ENCODE measurements at regions not wholly inside any gene's neighbourhood (a gene's known extent, or its start where the extent isn't known, plus 50 kb on each side); places are given as distances from the start of the nearest gene placed in this dataset.

DNA sequence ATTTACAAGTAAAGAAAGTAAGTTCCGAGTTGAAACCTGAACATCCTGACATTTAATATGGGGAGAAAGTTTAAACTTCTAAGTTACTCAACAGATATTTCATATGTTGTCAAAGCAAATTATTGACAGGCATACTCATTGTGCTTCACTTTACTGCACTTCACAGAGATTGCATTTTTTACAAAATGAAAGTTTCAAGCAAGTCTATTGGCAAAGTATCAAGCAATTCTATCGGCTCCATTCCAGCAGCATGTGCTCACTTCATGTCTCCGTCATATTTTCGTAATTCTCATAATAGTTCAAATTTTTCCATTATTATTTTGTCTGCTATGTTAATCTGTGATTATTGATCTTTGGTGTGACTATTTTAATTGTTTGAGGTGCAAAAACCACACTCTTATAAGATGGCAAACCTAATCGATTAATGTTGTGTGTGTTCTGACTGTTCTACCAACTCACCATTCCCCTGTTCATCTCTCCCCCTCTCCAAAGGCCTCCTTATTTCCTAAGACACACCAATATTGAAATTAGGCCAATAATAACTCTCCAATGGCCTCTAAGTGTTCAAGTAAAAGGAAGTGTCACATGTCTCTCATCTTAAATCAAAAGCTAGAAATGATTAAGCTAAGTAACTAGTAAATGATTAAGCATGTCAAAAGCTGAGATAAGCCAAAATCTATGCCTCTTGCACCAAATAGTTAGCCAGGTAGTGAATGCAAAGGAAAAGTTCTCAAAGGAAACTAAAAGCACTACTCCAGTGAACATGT is 68.2 kb upstream of the BCL9 start:
- Histone ChIP-seq H3K9ac (ENCODE audit: low read depth in 1 of 2, low read length in 2 of 2) (peak overlapping the region in 1 of 2 donors; percentile 5), H3K9me3 (ENCODE audit: control insufficient read depth in 4 of 4, low read length in 3 of 4) (peaks cover 0 to 5% (median 0%) of the 10 kb centered on the region in 4 donors), H3K4me1 (ENCODE audit: control insufficient read depth in 4 of 4, insufficient read depth in 4 of 4, low read length in 3 of 4) (peaks cover 0 to 33% (median 13%) of the 10 kb centered on the region in 4 donors), H3K27ac (ENCODE audit: low read depth in 1 of 2, low read length in 2 of 2) (peak overlapping the region; percentile 35 to 68), H3K36me3 (ENCODE audit: control insufficient read depth in 4 of 4, insufficient read depth in 3 of 4, low read depth in 1 of 4, low read length in 3 of 4) (no peaks in the 10 kb centered on the region), H3K4me3 (ENCODE audit: low read depth in 1 of 3, low read length in 3 of 3) (peak overlapping the region in 2 of 3 donors; percentile 12 to 23), H3K27me3 (ENCODE audit: control insufficient read depth in 4 of 4, insufficient read depth in 4 of 4, low read length in 3 of 4) (no peaks in the 10 kb centered on the region)
- 30% methylated on average over 5 of the region's 5 CpGs for WGBS
- DNase-seq (ENCODE audit: low spot score) = no peak
- no peak for TF ChIP-seq RAD21 (IDR thresholded peaks at IDR 0.05)
- TF ChIP-seq, protein P1, sequence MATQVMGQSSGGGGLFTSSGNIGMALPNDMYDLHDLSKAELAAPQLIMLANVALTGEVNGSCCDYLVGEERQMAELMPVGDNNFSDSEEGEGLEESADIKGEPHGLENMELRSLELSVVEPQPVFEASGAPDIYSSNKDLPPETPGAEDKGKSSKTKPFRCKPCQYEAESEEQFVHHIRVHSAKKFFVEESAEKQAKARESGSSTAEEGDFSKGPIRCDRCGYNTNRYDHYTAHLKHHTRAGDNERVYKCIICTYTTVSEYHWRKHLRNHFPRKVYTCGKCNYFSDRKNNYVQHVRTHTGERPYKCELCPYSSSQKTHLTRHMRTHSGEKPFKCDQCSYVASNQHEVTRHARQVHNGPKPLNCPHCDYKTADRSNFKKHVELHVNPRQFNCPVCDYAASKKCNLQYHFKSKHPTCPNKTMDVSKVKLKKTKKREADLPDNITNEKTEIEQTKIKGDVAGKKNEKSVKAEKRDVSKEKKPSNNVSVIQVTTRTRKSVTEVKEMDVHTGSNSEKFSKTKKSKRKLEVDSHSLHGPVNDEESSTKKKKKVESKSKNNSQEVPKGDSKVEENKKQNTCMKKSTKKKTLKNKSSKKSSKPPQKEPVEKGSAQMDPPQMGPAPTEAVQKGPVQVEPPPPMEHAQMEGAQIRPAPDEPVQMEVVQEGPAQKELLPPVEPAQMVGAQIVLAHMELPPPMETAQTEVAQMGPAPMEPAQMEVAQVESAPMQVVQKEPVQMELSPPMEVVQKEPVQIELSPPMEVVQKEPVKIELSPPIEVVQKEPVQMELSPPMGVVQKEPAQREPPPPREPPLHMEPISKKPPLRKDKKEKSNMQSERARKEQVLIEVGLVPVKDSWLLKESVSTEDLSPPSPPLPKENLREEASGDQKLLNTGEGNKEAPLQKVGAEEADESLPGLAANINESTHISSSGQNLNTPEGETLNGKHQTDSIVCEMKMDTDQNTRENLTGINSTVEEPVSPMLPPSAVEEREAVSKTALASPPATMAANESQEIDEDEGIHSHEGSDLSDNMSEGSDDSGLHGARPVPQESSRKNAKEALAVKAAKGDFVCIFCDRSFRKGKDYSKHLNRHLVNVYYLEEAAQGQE (IDR thresholded peaks at IDR 0.05) = no peak
- TF ChIP-seq, protein P2, sequence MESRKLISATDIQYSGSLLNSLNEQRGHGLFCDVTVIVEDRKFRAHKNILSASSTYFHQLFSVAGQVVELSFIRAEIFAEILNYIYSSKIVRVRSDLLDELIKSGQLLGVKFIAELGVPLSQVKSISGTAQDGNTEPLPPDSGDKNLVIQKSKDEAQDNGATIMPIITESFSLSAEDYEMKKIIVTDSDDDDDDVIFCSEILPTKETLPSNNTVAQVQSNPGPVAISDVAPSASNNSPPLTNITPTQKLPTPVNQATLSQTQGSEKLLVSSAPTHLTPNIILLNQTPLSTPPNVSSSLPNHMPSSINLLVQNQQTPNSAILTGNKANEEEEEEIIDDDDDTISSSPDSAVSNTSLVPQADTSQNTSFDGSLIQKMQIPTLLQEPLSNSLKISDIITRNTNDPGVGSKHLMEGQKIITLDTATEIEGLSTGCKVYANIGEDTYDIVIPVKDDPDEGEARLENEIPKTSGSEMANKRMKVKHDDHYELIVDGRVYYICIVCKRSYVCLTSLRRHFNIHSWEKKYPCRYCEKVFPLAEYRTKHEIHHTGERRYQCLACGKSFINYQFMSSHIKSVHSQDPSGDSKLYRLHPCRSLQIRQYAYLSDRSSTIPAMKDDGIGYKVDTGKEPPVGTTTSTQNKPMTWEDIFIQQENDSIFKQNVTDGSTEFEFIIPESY (IDR thresholded peaks at IDR 0.05) = peak; percentile 17
- TF ChIP-seq, protein P3, sequence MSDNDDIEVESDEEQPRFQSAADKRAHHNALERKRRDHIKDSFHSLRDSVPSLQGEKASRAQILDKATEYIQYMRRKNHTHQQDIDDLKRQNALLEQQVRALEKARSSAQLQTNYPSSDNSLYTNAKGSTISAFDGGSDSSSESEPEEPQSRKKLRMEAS (IDR thresholded peaks at IDR 0.05) = peak; percentile 6
- TF ChIP-seq, protein P4, sequence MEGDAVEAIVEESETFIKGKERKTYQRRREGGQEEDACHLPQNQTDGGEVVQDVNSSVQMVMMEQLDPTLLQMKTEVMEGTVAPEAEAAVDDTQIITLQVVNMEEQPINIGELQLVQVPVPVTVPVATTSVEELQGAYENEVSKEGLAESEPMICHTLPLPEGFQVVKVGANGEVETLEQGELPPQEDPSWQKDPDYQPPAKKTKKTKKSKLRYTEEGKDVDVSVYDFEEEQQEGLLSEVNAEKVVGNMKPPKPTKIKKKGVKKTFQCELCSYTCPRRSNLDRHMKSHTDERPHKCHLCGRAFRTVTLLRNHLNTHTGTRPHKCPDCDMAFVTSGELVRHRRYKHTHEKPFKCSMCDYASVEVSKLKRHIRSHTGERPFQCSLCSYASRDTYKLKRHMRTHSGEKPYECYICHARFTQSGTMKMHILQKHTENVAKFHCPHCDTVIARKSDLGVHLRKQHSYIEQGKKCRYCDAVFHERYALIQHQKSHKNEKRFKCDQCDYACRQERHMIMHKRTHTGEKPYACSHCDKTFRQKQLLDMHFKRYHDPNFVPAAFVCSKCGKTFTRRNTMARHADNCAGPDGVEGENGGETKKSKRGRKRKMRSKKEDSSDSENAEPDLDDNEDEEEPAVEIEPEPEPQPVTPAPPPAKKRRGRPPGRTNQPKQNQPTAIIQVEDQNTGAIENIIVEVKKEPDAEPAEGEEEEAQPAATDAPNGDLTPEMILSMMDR (IDR thresholded peaks at IDR 0.05; ENCODE audit: low read depth, low read length, missing input control) = no peak
- TF ChIP-seq EGR1 (IDR thresholded peaks at IDR 0.05; ENCODE audit: low read depth in 2 of 2) = peak in 1 of 2 donors; percentile 18
- TF ChIP-seq YY1 (IDR thresholded peaks at IDR 0.05) = peak; percentile 88
- TF ChIP-seq RXRA (IDR thresholded peaks at IDR 0.05) = peak in 1 of 2 donors; percentile 7
- TF ChIP-seq, protein P5, sequence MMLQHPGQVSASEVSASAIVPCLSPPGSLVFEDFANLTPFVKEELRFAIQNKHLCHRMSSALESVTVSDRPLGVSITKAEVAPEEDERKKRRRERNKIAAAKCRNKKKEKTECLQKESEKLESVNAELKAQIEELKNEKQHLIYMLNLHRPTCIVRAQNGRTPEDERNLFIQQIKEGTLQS (IDR thresholded peaks at IDR 0.05) = no peak
- no peak for TF ChIP-seq TAF1 (conservative IDR thresholded peaks at IDR 0.05)
- TF ChIP-seq SP1 (IDR thresholded peaks at IDR 0.05) = peak; percentile 38
- no peak for TF ChIP-seq HNF4G (IDR thresholded peaks at IDR 0.05)
- no peak for TF ChIP-seq FOXA1 (IDR thresholded peaks at IDR 0.05)
- peak; percentile 11 to 51 for TF ChIP-seq HNF4A (conservative IDR thresholded peaks at IDR 0.05)

DNA sequence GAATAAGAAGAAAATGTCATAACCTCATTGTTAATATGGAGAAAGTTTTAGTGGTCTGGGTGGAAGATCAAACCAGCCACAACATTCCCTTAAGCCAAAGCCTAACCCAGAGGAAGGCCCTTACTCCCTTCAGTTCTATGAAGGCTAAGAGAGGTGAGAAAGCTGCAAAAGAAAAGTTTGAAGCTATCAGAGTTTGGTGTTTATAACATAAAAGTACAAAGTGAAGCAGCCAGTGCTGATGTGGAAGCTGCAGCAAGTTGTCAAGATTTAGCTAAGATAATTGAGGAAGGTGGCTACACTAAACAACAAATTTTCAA is 67.6 kb upstream of the BCL9 start:
- no peak for DNase-seq (ENCODE audit: low spot score)
- Histone ChIP-seq H3K4me1 (ENCODE audit: control insufficient read depth in 4 of 4, insufficient read depth in 4 of 4, low read length in 3 of 4) (peaks cover 1 to 37% (median 13%) of the 10 kb centered on the region in 4 donors), H3K27ac (ENCODE audit: low read depth in 1 of 2, low read length in 2 of 2) (peak overlapping the region; percentile 12 to 23), H3K36me3 (ENCODE audit: control insufficient read depth in 4 of 4, insufficient read depth in 3 of 4, low read depth in 1 of 4, low read length in 3 of 4) (no peaks in the 10 kb centered on the region), H3K4me3 (ENCODE audit: low read depth in 1 of 3, low read length in 3 of 3) (no peak overlapping the region), H3K9me3 (ENCODE audit: control insufficient read depth in 4 of 4, low read length in 3 of 4) (peaks cover 0 to 4% (median 0%) of the 10 kb centered on the region in 4 donors), H3K27me3 (ENCODE audit: control insufficient read depth in 4 of 4, insufficient read depth in 4 of 4, low read length in 3 of 4) (no peaks in the 10 kb centered on the region), H3K9ac (ENCODE audit: low read depth in 1 of 2, low read length in 2 of 2) (no peak overlapping the region)
- TF ChIP-seq, protein P2 (IDR thresholded peaks at IDR 0.05) = no peak
- TF ChIP-seq TAF1 (conservative IDR thresholded peaks at IDR 0.05) (no peak), NR2F2 (IDR thresholded peaks at IDR 0.05) (no peak), SP1 (IDR thresholded peaks at IDR 0.05) (no peak)
- TF ChIP-seq, protein P3 (IDR thresholded peaks at IDR 0.05) = peak; percentile 1
